ENCODE measurements at regions not wholly inside any gene's neighbourhood (a gene's known extent, or its start where the extent isn't known, plus 50 kb on each side); places are given as distances from the start of the nearest gene placed in this dataset.

- TF ChIP-seq POLR2A (IDR thresholded peaks at IDR 0.05) (no peak), CTCF (IDR thresholded peaks at IDR 0.05) (no peak)
Measured at GRCh38 chr9:80359291-80359690, 787.5 kb downstream of the TLE4 start.
